CD4-positive, alpha-beta T cell treated with Interleukin-17A for 1 hour (primary cell): ENCODE measurements at regions not wholly inside any gene's neighbourhood (a gene's known extent, or its start where the extent isn't known, plus 50 kb on each side); places are given as distances from the start of the nearest gene placed in this dataset.
"Not testable (repeated sequence)": the region's sequence is repeated elsewhere in the genome, so short reads cannot be mapped to it uniquely, and the experiment has no call there.

Experiments
- DNase-seq: peaks from one replicate; pipeline ENCODE4 v3.0.0-alpha.2; 2020

GRCh38 chr17:79560527-79560926 lies 50.3 kb downstream of the RBFOX3 start:
- DNase-seq: no peak

- no peak for DNase-seq
Measured at GRCh38 chr17:79559111-79559887, 51.6 kb downstream of the RBFOX3 start.

GRCh38 chr17:79558091-79558900 lies 52.6 kb downstream of the RBFOX3 start:
- DNase-seq: no peak

- DNase-seq: no peak
Measured at GRCh38 chr17:79557276-79558090, 53.4 kb downstream of the RBFOX3 start.

GRCh38 chr17:79556271-79556670 lies 54.6 kb downstream of the RBFOX3 start:
- DNase-seq: peak; percentile 34

GRCh38 chr17:79555543-79555942 lies 55.3 kb downstream of the RBFOX3 start:
- peak; percentile 16 for DNase-seq

GRCh38 chr17:79554346-79554745 lies 56.5 kb downstream of the RBFOX3 start:
- DNase-seq: not testable (repeated sequence)

- no peak for DNase-seq
Measured at GRCh38 chr17:79552824-79553223, 58.0 kb downstream of the RBFOX3 start.

- no peak for DNase-seq
Measured at GRCh38 chr17:79552405-79552804, 58.4 kb downstream of the RBFOX3 start.

GRCh38 chr17:79549141-79549915 lies 61.5 kb downstream of the RBFOX3 start:
- no peak for DNase-seq

- DNase-seq: no peak
Measured at GRCh38 chr17:79548116-79548515, 62.7 kb downstream of the RBFOX3 start.

- no peak for DNase-seq
Measured at GRCh38 chr17:79547586-79547985, 63.3 kb downstream of the RBFOX3 start.

- DNase-seq: not testable (repeated sequence)
Measured at GRCh38 chr17:79547171-79547570, 63.7 kb downstream of the RBFOX3 start.

GRCh38 chr17:79546386-79546785 lies 64.5 kb downstream of the RBFOX3 start:
- no peak for DNase-seq

- DNase-seq: no peak
Measured at GRCh38 chr17:79545251-79546005, 65.4 kb downstream of the RBFOX3 start.

- no peak for DNase-seq
Measured at GRCh38 chr17:79544142-79544914, 66.5 kb downstream of the RBFOX3 start.

- no peak for DNase-seq
Measured at GRCh38 chr17:79543531-79543930, 67.3 kb downstream of the RBFOX3 start.

GRCh38 chr17:79542718-79543117 lies 68.1 kb downstream of the RBFOX3 start:
- no peak for DNase-seq

- no peak for DNase-seq
Measured at GRCh38 chr17:79541056-79541850, 69.6 kb downstream of the RBFOX3 start.
